Fibroblast of lung (primary cell): ENCODE measurements at regions not wholly inside any gene's neighbourhood (a gene's known extent, or its start where the extent isn't known, plus 50 kb on each side); places are given as distances from the start of the nearest gene placed in this dataset.

Source experiments
- DNase-seq, 2 donors: peaks; one replicate each; pipeline versions ENCODE4 v3.0.0 to v3.0.0-alpha.2; 2010; ENCODE audit warnings: low read depth in 2 of 2
- H2AFZ ChIP-seq: 2 replicates; pipeline ENCODE4 v1.5.1; 2012; ENCODE audit warnings: low read length, control low read depth, inconsistent platforms
- H3K27ac ChIP-seq: 2 replicates; pipeline ENCODE4 v1.5.1; 2011; ENCODE audit warnings: low read length, control low read depth; ENCODE audit not compliant: insufficient read depth
- H3K27me3 ChIP-seq: 2 replicates; pipeline ENCODE4 v1.5.1; 2011; ENCODE audit warnings: mild to moderate bottlenecking, low read length; ENCODE audit not compliant: control insufficient read depth, insufficient read depth
- H3K36me3 ChIP-seq: 2 replicates; pipeline ENCODE4 v1.5.1; 2011; ENCODE audit warnings: low read length; ENCODE audit not compliant: control insufficient read depth, insufficient read depth
- H3K4me1 ChIP-seq: 2 replicates; pipeline ENCODE4 v1.5.1; 2011; ENCODE audit warnings: low read length; ENCODE audit not compliant: control insufficient read depth, insufficient read depth; ENCODE audit errors: extremely low read depth
- H3K4me2 ChIP-seq: 2 replicates; pipeline ENCODE4 v1.5.1; 2011; ENCODE audit warnings: low read length, control low read depth; ENCODE audit not compliant: insufficient read depth; ENCODE audit errors: extremely low read depth
- H3K4me3 ChIP-seq, 4 experiments: fragments of 200-600 bp in 1 of 4; sonication (generic) in 1 of 4; replicated peaks in 1 of 4; 2 replicates each; pipeline ENCODE4 v1.5.1; 2011 to 2016; ENCODE audit warnings: low read length in 4 of 4, low read depth in 3 of 4, mild to moderate bottlenecking in 3 of 4, control low read depth in 2 of 4, inconsistent platforms in 1 of 4, mixed read lengths in 1 of 4; ENCODE audit not compliant: insufficient read depth in 1 of 4; ENCODE audit errors: control extremely low read depth in 1 of 4
- H3K79me2 ChIP-seq: 2 replicates; pipeline ENCODE4 v1.5.1; 2012; ENCODE audit warnings: mild to moderate bottlenecking, low read length, inconsistent platforms; ENCODE audit not compliant: control insufficient read depth, insufficient read depth
- H3K9ac ChIP-seq: 2 replicates; pipeline ENCODE4 v1.5.1; 2011; ENCODE audit warnings: mild to moderate bottlenecking, low read length, control low read depth; ENCODE audit not compliant: insufficient read depth
- H3K9me3 ChIP-seq: 2 replicates; pipeline ENCODE4 v1.5.1; 2012; ENCODE audit warnings: low read depth, low read length; ENCODE audit not compliant: control insufficient read depth, insufficient read depth
- H4K20me1 ChIP-seq: 2 replicates; pipeline ENCODE4 v1.5.1; 2011; ENCODE audit warnings: low read length; ENCODE audit not compliant: control insufficient read depth, insufficient read depth; ENCODE audit errors: extremely low read depth
- EZH2 ChIP-seq: IDR thresholded peaks from 2 replicates; pipeline ENCODE4 v1.5.1; 2012; ENCODE audit warnings: low read length, control low read depth, mild to moderate bottlenecking; ENCODE audit errors: missing control alignments
- TF ChIP-seq, protein P1 (sequence below), 2 donors: IDR thresholded peaks in 1 of 2; conservative IDR thresholded peaks in 1 of 2; 1 replicate in 1 of 2; 2 replicates in 1 of 2; pipeline ENCODE4 v1.5.1; 2011 to 2012; ENCODE audit warnings: low read length in 2 of 2, control low read depth in 1 of 2, inconsistent platforms in 1 of 2, low read depth in 1 of 2, mild to moderate bottlenecking in 1 of 2

DNA sequence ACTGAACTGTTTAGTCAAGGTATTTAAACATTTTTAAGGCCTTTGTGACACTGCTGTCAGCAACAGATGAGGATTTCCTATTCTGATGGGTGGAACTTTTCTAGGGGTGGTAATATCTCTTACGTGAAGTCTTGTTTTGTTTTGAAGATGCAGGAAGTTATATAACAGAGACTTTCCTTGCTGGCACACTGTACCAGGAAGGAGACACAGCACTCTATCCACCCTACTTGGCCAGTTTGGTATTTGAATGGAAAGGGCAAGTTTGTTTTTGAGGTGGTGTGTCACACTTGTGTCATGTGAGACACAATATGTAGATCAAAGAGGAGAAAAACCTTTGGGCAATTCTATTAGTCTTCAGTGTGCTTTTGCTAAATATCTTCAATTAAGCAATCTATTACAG is 51.6 kb upstream of the SRP54 start:
- no peak overlapping the region for H3K4me3 ChIP-seq
- H3K9ac ChIP-seq = no peak overlapping the region
- no peaks in the 10 kb centered on the region for H3K79me2 ChIP-seq
- H3K27me3 ChIP-seq = no peaks in the 10 kb centered on the region
- no peak for TF ChIP-seq EZH2
- TF ChIP-seq, protein P1, sequence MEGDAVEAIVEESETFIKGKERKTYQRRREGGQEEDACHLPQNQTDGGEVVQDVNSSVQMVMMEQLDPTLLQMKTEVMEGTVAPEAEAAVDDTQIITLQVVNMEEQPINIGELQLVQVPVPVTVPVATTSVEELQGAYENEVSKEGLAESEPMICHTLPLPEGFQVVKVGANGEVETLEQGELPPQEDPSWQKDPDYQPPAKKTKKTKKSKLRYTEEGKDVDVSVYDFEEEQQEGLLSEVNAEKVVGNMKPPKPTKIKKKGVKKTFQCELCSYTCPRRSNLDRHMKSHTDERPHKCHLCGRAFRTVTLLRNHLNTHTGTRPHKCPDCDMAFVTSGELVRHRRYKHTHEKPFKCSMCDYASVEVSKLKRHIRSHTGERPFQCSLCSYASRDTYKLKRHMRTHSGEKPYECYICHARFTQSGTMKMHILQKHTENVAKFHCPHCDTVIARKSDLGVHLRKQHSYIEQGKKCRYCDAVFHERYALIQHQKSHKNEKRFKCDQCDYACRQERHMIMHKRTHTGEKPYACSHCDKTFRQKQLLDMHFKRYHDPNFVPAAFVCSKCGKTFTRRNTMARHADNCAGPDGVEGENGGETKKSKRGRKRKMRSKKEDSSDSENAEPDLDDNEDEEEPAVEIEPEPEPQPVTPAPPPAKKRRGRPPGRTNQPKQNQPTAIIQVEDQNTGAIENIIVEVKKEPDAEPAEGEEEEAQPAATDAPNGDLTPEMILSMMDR (conservative IDR thresholded peaks at IDR 0.05 in 1 of 2, IDR thresholded peaks at IDR 0.05 in 1 of 2; ENCODE audit: low read depth in 1 of 2, low read length in 2 of 2) = no peak
- no peak overlapping the region for H3K27ac ChIP-seq
- H3K4me2 ChIP-seq = no peak overlapping the region
- no peaks in the 10 kb centered on the region for H3K4me1 ChIP-seq
- H4K20me1 ChIP-seq = no peaks in the 10 kb centered on the region
- DNase-seq = no peak
- H2AFZ ChIP-seq = no peak overlapping the region
- no peaks in the 10 kb centered on the region for H3K36me3 ChIP-seq
- H3K9me3 ChIP-seq = no peaks in the 10 kb centered on the region

DNA sequence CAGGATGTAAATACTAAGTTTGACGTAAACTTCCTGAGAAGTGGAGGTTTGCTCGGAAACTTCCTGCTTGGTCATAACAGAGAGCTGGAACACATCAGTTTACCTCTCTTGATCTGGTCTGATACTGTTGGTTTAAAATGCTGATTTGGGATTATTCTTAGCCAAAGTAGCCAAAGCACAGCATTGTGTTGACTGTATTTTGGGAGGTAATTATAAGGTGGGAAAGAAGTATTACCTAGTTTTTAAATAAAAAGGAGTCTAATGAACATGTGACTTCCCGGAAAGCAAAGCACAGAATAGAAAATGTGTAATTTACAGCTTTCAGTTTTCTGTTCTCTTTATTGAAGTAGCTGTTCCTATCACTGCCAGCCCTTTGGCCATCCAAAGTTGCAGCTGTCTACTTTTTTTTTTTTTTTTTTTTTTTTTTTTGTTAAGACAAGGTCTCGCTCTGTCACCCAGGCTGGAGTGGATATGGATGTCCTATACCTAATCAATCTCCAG is 52.2 kb upstream of the SRP54 start:
- no peaks in the 10 kb centered on the region for H3K27me3 ChIP-seq
- H4K20me1 ChIP-seq = no peaks in the 10 kb centered on the region
- H2AFZ ChIP-seq = no peak overlapping the region
- TF ChIP-seq EZH2 = no peak
- TF ChIP-seq, protein P1 (conservative IDR thresholded peaks at IDR 0.05 in 1 of 2, IDR thresholded peaks at IDR 0.05 in 1 of 2; ENCODE audit: low read depth in 1 of 2, low read length in 2 of 2) = no peak
- no peaks in the 10 kb centered on the region for H3K9me3 ChIP-seq
- no peak overlapping the region for H3K27ac ChIP-seq
- no peaks in the 10 kb centered on the region for H3K79me2 ChIP-seq
- no peaks in the 10 kb centered on the region for H3K4me1 ChIP-seq
- H3K9ac ChIP-seq = no peak overlapping the region
- H3K4me3 ChIP-seq = no peak overlapping the region
- H3K36me3 ChIP-seq = no peaks in the 10 kb centered on the region
- H3K4me2 ChIP-seq = no peak overlapping the region
- DNase-seq = no peak

DNA sequence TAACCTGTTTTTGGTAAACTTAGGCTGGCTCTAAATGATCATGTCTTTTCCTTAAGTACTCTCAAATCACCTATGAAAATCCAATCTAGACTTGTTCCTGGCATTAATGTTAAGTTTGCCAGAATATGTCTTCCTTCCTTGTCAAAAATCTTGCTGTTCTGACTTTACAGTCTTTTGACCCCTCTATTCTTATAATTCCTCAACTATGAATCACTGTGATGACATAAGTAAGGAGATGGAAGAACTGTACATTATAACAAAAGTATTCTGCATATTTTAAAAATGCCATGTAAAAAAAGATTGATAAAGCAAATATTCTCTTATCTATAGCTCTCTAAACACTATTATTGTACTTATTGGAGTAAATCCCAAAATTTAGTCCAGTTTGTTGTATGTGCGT is 51.4 kb upstream of the BAZ1A start:
- no peaks in the 10 kb centered on the region for H4K20me1 ChIP-seq
- H3K9me3 ChIP-seq = no peaks in the 10 kb centered on the region
- H3K4me1 ChIP-seq = no peaks in the 10 kb centered on the region
- no peaks in the 10 kb centered on the region for H3K79me2 ChIP-seq
- H3K36me3 ChIP-seq = no peaks in the 10 kb centered on the region
- no peak overlapping the region for H3K4me2 ChIP-seq
- H3K4me3 ChIP-seq = no peak overlapping the region
- DNase-seq = peak; percentile 14 to 67
- no peaks in the 10 kb centered on the region for H3K27me3 ChIP-seq
- H3K9ac ChIP-seq = no peak overlapping the region
- TF ChIP-seq, protein P1 (conservative IDR thresholded peaks at IDR 0.05 in 1 of 2, IDR thresholded peaks at IDR 0.05 in 1 of 2; ENCODE audit: low read depth in 1 of 2, low read length in 2 of 2) = no peak
- TF ChIP-seq EZH2 = no peak
- no peak overlapping the region for H3K27ac ChIP-seq
- no peak overlapping the region for H2AFZ ChIP-seq
